ENCODE measurements at regions not wholly inside any gene's neighbourhood (a gene's known extent, or its start where the extent isn't known, plus 50 kb on each side); places are given as distances from the start of the nearest gene placed in this dataset.

DNA sequence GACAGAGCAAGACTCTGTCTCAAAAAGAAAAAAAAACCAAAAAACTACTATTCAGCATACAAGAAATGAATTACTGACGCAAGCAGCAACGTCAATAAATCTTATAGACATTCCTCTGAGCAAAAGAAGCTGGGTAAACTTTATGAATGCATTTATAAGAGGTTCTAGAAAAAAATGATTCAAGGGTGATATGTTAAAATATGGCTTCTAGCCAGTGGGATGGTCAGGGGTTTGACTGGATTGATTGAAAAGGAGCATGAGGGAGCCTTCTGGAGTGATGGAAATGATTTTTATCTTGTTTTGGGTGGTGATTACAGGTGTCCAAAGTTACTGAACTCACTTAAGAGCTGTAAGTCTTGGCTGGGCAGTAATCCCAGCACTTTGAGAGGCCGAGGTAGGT, 64.9 kb upstream of the SALL4 start:
- TF ChIP-seq, protein P1, sequence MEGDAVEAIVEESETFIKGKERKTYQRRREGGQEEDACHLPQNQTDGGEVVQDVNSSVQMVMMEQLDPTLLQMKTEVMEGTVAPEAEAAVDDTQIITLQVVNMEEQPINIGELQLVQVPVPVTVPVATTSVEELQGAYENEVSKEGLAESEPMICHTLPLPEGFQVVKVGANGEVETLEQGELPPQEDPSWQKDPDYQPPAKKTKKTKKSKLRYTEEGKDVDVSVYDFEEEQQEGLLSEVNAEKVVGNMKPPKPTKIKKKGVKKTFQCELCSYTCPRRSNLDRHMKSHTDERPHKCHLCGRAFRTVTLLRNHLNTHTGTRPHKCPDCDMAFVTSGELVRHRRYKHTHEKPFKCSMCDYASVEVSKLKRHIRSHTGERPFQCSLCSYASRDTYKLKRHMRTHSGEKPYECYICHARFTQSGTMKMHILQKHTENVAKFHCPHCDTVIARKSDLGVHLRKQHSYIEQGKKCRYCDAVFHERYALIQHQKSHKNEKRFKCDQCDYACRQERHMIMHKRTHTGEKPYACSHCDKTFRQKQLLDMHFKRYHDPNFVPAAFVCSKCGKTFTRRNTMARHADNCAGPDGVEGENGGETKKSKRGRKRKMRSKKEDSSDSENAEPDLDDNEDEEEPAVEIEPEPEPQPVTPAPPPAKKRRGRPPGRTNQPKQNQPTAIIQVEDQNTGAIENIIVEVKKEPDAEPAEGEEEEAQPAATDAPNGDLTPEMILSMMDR (IDR thresholded peaks at IDR 0.05), result no peak
- TF ChIP-seq POLR2A (IDR thresholded peaks at IDR 0.05), result no peak
